NCI-H2081 (cell line): ENCODE measurements at regions not wholly inside any gene's neighbourhood (a gene's known extent, or its start where the extent isn't known, plus 50 kb on each side); places are given as distances from the start of the nearest gene placed in this dataset.

Experiments
- DNase-seq, 2 experiments: peaks; one replicate each; lab custom pipeline; 2025; lab: John Stamatoyannopoulos, UW

DNA sequence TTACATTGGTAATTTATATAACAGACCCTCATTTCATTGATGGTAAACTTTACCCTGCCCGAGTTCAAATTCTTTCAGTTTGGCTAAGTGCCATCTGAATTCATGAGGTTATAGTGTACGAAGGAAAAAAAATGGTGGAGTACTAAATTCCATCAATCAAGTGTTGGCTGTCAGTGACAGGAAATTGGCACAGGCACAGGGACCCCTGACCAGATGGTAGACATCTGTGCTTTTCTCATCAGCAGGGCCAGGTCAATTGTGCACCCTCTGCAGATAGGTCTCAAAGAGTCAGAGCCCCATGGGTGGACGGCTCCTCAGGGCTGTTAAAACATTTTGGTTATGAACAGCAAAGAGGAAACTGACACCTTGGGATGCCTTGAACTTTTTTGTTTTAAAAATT, 439.2 kb downstream of the SETBP1 start:
- no peak for DNase-seq

DNA sequence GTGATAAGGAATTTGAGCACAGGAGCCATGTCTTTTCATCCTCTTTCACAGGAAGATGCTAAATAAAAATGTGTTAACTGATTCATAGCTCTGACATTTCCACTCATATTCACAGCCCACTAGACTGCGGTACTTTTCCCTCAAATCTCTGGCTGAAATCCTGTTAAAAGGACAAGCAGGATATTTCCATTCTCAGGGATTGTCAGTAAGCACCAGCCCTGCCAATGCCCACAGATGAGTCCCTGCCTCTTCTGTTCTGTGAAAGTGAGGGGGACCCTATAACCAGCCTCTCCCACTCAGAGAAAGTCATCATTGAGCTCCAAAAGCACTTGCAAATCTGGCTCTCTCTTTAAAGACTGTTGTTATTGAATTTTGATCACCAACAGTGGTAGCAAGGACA, 440.5 kb downstream of the SETBP1 start:
- DNase-seq, result no peak

DNA sequence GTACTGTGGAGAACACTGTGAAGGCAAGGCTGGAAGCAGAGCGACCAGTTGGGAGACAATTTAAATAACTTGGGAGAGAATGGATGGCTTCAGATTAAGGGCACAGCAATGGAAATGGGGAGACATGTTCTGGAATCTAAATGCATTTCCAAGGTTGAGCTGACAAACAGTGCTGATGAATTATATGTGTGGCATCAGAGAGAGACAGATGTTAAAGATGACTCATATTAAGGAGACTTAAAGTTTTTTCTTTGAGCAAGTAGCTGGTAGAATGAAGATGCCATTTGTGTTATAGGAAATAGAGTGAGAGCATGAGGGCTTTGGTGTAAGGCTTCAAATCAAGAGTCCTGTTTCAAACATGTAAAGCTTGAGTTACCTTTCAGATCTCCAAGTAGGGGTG, 441.8 kb downstream of the SETBP1 start:
- DNase-seq, result no peak

DNA sequence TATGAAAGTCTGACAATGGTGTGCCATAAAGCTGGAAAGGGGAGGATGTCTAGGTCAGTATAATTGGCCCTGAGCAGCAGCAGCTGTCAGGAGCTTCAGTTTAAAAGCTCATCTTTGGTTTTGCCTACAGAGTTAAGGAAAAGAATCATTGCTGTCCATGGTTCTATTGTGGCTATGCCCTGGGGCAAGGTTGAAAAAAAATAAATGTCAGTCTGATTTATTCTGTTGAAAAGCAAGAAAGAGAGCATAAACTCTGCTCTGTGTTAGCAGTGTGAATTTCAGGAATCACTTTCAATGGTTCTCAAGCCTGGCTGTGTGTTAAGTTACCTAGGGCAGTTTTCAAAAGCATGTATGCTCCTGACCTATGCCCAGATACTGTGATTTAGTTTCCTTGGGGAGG, 446.7 kb downstream of the SETBP1 start:
- DNase-seq, result no peak

DNA sequence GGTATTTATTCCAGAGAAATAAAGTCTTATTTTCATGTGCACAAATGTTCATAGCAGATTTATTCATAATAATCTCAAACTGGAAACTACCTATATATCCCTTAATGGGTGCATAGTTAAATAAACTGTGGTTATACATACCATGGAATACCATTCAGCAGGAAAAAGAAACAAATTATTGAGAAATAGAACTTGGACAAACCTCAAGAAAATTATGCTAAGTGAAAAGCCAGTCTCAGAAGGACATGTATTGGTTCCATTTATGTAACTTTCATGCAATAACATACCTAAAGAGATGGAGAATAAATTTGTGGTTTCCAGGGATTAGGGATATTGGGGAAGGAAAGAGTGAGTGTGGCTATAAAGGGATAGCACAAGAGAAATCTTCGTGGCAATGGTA, 452.6 kb downstream of the SETBP1 start:
- no peak for DNase-seq

DNA sequence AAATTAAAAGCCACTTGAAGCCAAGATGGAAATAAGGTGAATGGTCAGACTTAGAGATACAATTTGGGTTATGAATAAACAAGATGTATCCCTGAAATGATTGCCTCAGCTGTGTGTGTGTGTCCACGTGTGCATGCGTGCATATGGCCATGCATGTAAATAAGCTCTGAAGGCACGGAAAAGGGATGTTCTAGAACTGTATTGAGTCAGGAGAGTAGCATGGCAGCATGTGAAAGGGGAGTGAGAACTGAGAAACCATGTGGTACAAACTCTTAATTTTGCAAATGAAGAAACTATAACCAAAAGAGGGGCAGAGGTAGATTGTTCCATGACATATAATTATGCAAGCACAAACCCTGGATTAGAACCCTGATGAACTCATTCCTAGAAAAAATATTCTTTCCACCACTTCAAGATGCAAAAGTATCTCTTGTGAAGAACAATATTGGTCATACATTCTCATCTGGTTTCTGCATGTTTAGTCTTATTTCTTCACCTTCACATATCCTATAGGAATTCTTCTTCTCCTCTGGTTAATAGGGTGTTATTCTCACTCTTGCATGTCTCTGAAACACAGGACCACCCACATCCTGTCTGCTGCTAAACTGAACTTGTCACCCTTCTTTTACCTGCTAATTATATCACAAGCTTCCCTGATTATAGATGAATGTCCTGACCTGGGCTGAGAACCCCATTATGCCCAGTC, 455.8 kb downstream of the SETBP1 start:
- DNase-seq, result no peak

DNA sequence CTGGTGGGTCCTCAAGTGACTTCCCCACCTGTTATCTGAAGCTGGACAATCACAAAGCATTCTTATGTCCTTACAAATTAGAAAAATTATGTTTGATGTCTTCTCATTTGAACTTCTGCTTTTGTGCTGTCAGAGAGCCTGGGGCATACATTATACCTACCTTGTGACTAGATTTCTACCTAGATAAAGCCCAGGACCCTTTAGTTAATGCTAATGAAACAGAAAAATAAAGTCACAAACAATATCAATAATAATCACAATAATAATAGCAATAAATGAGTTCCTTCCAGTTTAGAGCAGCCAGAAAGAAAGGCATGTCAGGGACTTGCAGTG, 456.4 kb downstream of the SETBP1 start:
- no peak for DNase-seq

DNA sequence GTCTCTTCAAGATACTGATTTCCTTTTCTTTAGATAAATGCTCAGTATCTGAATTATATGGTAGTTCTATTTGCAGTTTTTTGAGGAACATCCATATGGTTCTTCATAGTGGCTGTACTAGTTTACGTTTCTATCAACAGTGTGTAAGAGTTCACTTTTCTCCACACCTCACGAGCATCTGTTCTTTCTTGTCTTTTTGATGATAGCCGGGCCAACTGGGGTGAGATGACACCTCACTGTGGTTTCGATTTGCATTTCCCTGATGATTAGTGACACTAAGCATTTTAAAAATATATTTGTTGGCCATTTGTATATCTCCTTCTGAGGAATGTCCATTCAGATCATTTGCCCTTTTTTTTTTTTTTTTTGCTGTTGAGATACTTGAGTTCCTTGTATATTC, 458.8 kb downstream of the SETBP1 start:
- no peak for DNase-seq

DNA sequence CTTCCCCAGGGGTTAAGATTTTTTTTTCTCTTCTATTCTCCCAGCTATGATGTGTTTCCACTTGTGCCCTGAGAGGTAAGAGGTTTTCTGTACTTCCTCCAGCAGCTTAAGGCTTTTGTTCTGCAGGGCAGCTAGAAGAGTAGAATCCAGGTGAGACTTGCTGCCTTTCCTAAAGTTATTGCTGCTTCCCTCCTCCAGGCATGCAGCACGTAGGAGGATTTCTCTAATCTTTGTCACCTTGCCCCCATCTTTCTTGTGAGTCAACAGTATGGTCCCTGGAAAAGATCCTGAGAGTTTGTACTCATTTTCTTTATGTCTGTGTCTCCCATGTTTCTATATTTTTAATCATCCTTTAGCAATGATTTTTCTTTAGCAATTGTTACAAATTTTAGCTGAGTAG, 462.2 kb downstream of the SETBP1 start:
- no peak for DNase-seq

DNA sequence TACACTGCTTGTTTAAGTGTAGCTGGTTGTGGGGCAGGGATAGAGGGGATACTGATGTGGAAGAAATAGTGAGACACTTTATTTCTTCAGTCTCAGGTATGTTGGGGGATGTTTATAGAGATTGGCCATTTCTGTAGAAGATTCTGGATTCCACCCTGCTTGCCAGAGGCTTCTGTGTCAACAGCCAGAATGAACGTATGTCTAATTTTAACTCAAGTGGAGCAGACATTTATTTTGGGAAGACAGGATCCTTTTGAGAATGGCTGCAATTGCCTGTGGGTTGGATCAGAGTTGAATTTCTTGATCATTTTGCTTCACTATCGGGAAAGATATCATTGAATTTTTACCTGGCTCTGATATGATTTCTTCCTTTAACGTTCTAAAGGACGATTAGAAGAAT, 465.6 kb upstream of the SLC14A2 start:
- no peak for DNase-seq

DNA sequence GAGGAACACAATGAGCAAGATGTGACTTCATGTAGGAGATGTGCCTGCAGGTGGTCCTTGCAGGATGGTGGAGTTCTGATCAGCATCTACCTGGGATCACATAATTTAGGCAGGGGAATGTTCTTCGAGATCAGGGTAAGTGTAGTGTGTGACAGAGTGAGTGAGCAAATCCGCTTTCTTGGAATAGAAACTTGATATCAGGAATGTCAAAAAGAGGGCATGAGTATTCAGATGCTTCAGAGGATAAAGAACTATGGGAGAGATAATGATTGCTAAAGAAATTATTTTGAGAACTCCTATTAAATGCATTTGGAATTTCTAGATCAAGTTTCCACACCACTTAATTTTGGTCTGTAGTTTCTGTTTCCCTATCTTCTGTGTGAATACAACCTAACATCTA, 463.6 kb upstream of the SLC14A2 start:
- no peak for DNase-seq

DNA sequence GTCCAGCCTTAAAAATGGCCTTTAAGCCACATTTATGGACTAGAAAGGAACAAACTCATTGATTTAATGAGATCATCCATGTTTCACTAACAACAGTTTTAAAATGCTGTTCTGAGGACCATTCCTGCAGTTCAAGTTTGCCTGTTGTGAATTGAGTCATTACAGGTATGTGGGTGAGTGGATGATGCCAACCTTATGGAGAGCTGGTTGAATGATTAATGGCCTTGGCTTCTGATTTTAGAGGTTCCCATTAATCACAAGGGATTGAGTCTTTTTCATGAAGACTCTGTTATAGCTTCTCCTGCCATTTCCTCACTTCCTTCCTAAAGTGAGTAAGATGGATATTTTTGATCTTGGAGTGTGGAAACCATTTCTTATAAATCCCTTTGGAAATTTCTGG, 459.8 kb upstream of the SLC14A2 start:
- no peak for DNase-seq

DNA sequence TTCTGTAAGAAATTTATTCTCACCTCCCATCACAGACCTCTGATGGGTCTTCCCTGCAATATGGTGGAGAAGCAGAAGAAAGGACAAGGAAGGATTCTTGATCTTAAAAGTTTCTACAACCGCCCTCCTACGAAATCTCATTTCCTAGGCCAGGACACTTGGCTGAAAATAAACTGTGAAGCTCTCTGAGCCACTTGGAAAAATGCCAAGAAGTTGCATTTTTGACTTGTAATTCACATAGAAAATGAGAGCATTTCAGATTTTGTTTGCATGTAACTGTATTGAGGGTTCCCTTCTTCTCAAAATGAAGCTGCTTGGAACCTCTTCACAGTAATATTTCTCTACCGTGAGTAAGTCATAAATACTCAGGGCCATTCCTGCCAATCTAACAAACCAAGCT, 458.3 kb upstream of the SLC14A2 start:
- DNase-seq, result no peak

DNA sequence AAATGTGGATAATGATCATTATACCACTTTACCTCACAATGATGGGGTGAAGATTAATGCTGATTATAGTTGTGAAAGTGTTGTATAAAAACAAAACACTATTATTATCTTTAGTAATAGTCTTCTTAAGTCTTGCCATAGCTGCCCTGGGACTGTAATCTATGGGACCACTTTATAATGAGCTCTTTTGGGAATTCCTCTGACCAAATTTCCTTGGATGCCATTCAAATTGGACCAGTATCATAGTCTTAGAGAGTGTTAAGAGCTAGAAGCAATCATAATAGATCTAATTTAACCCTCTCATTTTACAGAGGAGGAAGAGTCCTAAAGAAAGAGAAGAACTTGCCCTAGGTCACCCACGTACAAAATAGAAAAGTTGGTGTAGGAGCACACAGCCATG, 457.7 kb upstream of the SLC14A2 start:
- no peak for DNase-seq

DNA sequence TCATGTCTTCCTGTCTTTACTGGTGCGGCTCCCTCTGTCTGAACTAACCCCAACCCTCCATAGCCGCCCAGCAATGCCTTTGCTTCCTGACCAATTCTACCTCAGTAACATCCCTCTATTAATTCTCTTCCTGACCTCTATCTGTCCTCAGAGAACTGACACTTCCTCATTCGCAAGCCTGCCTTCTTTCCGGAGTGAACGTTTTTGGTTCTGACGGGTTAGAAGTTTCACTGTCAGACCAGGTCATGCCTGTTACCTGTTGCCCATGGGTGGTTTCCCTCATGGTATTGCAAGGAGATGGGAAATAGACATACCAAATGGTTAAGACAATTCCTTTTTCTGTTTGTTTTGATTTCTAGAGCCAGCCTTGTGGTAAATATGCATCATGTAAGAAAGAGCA, 453.4 kb upstream of the SLC14A2 start:
- DNase-seq, result no peak

DNA sequence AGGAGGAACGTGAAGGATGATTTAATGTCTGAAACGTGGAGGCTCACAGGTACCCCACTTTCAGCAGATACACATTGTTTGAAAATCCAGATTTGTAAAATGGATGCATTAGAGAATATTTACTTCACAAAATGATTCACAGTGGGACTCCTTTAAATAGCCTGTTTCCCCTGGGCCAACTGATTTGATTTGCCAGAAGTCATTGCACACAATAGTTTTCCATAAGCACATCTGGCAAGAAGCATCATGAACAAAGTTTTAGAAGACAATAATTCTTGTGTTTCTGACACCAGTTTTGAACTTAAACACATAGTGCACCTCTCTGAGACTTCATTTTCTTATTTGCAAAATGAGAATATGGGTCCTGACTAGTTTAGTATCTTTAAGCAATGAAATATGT, 451.4 kb upstream of the SLC14A2 start:
- DNase-seq, result no peak

DNA sequence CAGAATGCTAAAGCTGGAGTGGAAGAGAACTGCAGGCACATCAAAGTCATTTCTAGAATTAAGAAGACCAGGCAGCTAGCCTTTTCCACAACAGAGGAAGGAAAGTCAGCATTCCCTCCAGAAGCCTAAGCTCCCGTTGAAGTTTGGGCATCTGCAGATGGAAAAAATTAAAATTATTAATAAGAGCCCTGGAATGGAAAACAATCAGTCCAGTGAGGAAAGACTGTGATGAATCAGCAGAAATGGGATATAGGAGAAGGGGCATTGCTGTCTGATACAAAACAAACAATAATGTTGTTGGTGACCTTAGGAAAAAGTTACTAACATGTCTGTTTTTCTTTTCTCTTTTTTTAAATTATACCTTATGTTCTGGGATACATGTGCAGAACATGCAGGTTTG, 450.7 kb upstream of the SLC14A2 start:
- DNase-seq, result no peak

DNA sequence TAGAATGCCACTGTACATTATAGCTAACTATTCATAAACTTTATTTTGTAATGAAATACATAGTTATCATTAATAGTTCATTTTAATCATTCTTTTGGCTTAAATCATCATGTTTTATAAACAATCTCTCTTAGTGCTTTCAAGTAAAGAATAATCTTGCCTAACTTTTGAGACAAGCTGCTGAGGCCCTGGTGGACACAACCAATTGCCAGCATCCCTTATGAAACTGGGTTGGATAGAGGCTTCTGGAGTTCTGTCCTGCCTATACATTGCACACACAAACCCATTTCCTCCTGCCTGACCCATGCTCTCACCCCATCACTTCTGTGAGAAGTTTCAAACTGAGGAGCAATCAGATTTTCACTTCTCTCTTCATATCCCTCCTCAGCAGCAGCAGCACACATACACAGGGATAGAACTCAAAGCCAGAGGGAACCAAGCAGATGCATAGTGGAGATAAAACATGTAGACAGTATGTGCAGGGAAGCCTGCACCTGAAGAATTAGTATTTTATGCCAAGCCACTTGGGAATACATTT, 450.0 kb upstream of the SLC14A2 start:
- no peak for DNase-seq

DNA sequence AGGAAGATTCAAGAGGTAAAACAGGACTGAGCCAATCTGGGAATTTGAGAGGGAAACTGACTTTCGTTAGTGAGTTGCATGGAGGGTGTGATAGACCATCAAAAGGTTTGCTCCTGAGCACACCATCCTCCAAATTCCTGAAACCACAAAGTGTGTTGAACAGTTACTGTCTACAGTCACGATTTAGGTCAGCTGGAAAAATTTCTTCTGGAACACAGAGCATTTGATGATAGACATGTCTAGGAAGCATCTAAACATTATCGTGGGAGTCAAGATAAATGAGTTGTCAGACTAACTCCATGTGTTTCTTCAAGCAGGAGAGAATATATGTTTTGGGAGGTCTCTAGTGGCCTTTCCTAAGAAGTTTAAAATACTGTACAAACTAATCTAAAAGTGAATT, 449.4 kb upstream of the SLC14A2 start:
- DNase-seq, result no peak

DNA sequence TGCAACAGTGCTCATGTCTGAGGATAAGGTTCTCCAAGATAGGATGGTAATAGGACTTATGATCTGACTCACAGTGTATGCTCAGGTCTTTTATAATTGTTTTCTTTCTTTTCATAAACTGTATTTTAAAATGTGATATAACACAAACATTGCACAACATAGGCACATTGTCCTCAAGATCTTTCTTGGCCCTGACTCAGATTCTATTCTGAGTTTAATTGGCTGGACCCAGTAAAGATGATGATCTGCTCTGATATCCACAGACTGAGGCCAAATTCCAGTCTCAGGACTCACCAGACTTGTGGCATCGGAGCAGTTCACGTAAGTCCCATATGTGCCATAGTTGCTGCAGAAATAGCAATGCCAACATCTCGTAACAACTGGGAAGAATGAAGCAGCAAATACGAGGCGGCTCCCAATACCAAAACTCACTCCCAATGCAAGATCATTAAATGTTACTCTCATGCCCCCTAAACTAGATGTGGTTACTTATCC, 448.9 kb upstream of the SLC14A2 start:
- no peak for DNase-seq

DNA sequence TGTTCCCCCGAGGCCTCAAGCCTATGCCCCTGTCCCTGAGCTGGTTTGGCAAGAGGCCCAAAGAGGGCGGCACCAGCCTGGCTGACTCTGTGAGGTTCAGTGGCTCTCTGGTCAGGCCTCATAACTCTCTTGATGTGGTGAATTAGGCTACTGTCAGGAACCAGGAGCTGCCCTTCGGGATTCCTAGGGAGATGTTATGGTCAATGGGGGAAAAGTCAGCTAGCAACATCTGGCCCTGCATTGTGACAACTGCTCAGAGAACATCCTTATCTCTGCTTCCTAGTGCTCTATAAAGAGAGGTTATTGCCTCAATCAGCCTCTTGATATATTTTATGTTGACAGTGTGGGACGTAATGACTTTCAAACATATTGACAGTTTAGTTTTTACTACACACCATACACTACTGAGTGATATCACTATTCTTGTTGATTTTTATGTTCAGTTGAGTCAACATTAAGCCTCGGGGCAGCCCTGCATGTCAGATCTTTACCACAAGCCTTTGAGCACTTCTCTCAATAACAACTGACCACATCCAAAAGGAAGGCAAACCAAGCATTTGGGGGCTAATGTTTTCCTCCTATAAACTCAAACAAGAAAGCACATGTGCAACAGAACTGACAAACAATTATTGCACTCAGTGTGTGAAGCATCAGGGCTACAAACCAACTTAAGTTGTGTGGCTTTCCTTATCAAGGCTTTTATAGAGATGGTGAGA, 448.3 kb upstream of the SLC14A2 start:
- no peak for DNase-seq

DNA sequence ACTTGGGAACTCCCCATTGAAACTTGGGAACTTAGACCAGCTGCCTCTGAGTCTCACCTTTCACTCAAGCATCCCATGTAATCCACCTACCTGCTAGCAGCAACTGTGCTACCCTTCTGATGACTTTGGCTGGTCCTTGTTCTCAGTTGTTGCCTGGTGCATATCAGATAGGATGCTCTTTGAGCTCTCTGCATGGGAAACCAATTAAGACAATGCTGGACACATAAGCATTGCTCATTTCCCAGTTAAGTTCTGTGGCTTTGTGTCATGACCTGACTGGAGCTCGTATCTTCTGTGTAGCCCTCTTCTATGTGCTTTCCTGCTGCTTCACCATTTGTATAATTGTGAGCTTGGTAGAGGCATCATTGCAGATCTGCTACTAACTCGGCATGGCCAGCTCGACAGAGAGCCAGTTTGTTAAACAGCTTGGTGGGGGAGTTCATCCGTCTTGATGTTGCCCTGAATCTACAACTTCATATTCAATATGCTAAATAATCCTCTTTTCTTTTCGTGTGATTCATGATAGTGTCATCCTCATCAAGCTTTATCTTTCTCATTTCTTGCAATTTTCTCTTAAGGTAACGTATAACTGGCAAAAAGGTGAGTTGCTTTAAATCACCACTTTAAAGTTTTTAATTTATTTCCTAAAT, 447.5 kb upstream of the SLC14A2 start:
- no peak for DNase-seq
